Activated T-cell treated with anti-CD3 and anti-CD28 coated beads, Interleukin-2, amount 50 U/mL, for 24 hours (primary cell): ENCODE measurements at regions not wholly inside any gene's neighbourhood (a gene's known extent, or its start where the extent isn't known, plus 50 kb on each side); places are given as distances from the start of the nearest gene placed in this dataset.

Source experiments
- DNase-seq: peaks from one replicate; pipeline ENCODE4 v3.0.0-alpha.2; 2020
- H3K27ac Mint-ChIP-seq: 2 replicates; pipeline ENCODE4 v1.8.0; 2020; ENCODE audit warnings: mild to moderate bottlenecking, mixed read lengths
- H3K27me3 Mint-ChIP-seq: 2 replicates; pipeline ENCODE4 v1.8.0; 2020; ENCODE audit warnings: mixed read lengths
- H3K36me3 Mint-ChIP-seq: 2 replicates; pipeline ENCODE4 v1.8.0; 2020; ENCODE audit warnings: low read depth, mixed read lengths
- H3K4me1 Mint-ChIP-seq: 2 replicates; pipeline ENCODE4 v1.8.0; 2020; ENCODE audit warnings: low read depth, mixed read lengths
- H3K4me3 Mint-ChIP-seq: 2 replicates; pipeline ENCODE4 v1.8.0; 2020; ENCODE audit warnings: mild to moderate bottlenecking, moderate library complexity, mixed read lengths
- H3K9me3 Mint-ChIP-seq: 2 replicates; pipeline ENCODE4 v1.8.0; 2020; ENCODE audit warnings: mixed read lengths

DNA sequence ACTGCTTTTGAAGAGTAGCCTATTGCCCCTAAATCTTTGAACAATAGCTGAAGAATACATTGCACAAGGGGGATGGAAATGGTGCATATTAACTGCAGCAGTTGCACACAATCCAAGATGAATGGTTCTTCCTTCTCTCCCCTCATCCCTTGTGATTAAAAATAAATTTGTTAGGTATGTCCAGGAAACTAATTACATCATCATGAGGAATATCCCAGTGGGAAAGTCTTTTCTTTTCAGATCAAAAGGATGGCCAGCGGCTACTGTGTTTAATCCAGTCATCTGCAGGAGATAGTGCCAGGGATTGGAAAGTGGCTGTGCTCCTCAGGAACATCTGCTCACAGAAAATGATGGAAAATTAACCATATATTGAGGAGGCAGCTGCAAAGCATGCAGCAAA, 508.4 kb upstream of the SEMA6A start:
- Mint-ChIP-seq H3K4me1 (no peaks in the 10 kb centered on the region), H3K4me3 (no peak overlapping the region), H3K36me3 (no peaks in the 10 kb centered on the region), H3K9me3 (peaks cover 3% of the 10 kb centered on the region), H3K27ac (no peak overlapping the region), H3K27me3 (no peaks in the 10 kb centered on the region)
- DNase-seq: no peak

DNA sequence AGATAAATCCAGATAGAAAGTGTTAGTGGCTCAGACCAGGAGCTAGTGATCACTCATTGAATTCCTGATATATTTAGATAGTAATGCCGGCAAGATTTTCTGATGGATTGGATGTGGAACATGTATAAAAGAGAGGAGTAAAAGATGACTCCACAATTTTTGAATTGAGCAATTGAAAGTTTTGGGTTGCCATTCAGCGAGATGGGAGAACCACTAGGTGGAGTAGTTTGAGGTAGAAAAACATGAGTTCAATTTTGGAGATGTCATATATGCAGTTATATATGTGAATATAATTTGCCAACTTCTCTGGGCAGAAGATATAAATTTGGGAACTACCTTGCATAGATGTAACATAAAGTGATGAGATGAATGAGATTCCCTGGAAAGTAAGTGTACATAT, 502.5 kb upstream of the SEMA6A start:
- Mint-ChIP-seq H3K27ac (no peak overlapping the region), H3K9me3 (no peaks in the 10 kb centered on the region), H3K36me3 (no peaks in the 10 kb centered on the region), H3K4me3 (no peak overlapping the region), H3K4me1 (no peaks in the 10 kb centered on the region), H3K27me3 (no peaks in the 10 kb centered on the region)
- DNase-seq: no peak

DNA sequence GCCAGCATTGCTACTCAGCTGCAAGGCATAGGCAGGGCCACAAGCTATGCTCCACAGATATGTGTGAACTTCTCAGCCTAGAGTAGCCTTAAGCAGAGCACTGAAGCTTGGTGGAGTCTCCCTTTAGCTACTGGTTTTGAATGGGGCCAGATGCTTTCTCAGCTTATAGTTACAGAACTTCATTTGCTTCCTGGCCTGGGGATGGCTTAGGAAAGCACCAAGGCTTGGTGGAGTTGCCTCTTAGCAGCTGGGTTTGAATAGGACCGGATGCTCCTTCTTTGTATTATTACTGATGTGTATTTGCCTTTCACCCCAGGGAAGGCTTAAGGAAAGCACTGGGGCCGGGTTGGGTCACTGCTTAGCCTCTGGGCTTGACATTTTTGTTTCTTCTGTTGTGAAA, 497.8 kb upstream of the SEMA6A start:
- H3K27me3 Mint-ChIP-seq: no peaks in the 10 kb centered on the region
- DNase-seq: no peak
- peaks cover 11% of the 10 kb centered on the region for H3K9me3 Mint-ChIP-seq
- H3K4me3 Mint-ChIP-seq: no peak overlapping the region
- no peak overlapping the region for H3K27ac Mint-ChIP-seq
- H3K36me3 Mint-ChIP-seq: no peaks in the 10 kb centered on the region
- H3K4me1 Mint-ChIP-seq: no peaks in the 10 kb centered on the region

DNA sequence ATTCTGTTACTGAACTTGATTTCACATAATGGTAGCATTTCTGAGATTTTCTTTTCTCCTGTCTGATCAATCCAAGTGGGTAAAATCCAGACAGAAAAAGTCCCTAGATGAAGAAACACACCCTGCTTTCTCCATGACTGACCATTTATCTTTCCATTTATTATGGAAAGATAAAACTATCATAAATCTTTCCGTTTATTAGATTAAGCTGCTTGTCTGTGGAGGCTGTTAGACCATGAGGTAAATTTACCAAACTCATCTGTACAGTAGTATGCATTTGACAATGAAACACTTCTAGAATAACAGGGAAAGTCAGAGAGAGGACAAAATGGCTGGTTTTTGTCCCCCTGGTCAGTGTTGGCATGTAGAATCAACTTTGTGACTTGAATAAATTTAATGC, 491.2 kb upstream of the SEMA6A start:
- H3K9me3 Mint-ChIP-seq: peaks cover 3% of the 10 kb centered on the region
- no peak overlapping the region for H3K27ac Mint-ChIP-seq
- no peak for DNase-seq
- no peaks in the 10 kb centered on the region for H3K4me1 Mint-ChIP-seq
- H3K27me3 Mint-ChIP-seq: no peaks in the 10 kb centered on the region
- no peak overlapping the region for H3K4me3 Mint-ChIP-seq
- no peaks in the 10 kb centered on the region for H3K36me3 Mint-ChIP-seq

DNA sequence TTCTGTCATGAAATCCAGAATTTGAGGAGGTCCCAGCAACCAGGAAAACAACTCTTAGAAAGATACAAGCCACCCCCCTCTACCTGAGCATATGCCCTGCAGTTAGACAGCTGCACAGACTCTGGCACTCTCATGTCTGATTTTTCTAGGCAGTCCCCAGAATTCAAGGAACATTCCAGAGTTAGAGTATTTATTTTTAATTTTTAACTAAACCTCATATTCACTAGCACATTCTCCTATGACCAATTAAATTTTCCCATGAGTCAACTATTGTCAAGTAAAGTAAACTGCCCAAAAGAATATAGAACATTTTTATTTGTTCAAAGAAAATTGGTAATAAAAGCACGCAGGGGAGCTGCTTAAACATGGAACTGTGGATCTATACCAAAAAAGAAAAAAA, 490.5 kb upstream of the SEMA6A start:
- no peak for DNase-seq
- Mint-ChIP-seq H3K36me3 (no peaks in the 10 kb centered on the region), H3K4me1 (no peaks in the 10 kb centered on the region), H3K4me3 (no peak overlapping the region), H3K27me3 (no peaks in the 10 kb centered on the region), H3K27ac (no peak overlapping the region), H3K9me3 (peaks cover 3% of the 10 kb centered on the region)

DNA sequence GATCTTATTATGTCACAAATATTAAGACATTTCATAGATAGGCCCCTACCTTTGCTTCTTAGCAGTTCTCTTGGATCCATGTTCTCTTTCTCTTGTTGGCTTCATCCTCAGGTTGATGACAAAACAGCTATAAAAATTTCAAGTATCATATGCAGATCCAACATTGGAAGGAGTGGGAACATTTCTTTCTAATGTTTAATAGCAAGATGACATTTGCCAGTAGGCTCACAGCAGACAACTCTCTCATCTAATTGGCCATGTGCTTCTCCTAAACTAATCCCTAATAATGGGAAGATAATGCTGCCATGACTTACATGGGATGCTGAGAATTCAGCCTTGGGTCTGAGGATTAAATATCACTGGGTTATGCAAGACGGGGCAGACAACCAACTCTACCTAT, 485.5 kb upstream of the SEMA6A start:
- no peaks in the 10 kb centered on the region for H3K4me1 Mint-ChIP-seq
- peaks cover 2% of the 10 kb centered on the region for H3K9me3 Mint-ChIP-seq
- DNase-seq: no peak
- no peaks in the 10 kb centered on the region for H3K27me3 Mint-ChIP-seq
- H3K36me3 Mint-ChIP-seq: no peaks in the 10 kb centered on the region
- no peak overlapping the region for H3K27ac Mint-ChIP-seq
- no peak overlapping the region for H3K4me3 Mint-ChIP-seq

DNA sequence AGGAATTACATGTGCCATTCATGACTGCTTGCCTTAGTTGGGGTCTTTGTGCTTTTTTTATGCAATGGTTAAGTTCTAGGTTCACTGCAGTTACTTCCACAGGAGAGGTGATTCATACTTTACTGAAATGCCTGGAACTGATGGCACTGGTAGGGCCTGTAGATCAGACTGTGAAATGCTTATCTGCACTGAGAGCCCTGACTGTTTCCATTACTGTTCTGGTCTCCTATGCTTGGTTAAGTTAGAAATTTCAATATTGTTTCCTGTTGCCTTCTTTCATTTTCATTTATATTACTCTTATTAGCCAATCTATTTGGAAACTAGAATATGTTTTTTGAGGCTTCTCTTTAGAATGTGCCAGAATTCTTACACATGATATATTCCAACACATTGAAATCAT, 484.1 kb upstream of the SEMA6A start:
- H3K4me1 Mint-ChIP-seq: no peaks in the 10 kb centered on the region
- H3K27me3 Mint-ChIP-seq: no peaks in the 10 kb centered on the region
- no peak overlapping the region for H3K4me3 Mint-ChIP-seq
- peaks cover 2% of the 10 kb centered on the region for H3K9me3 Mint-ChIP-seq
- no peak for DNase-seq
- no peak overlapping the region for H3K27ac Mint-ChIP-seq
- no peaks in the 10 kb centered on the region for H3K36me3 Mint-ChIP-seq

DNA sequence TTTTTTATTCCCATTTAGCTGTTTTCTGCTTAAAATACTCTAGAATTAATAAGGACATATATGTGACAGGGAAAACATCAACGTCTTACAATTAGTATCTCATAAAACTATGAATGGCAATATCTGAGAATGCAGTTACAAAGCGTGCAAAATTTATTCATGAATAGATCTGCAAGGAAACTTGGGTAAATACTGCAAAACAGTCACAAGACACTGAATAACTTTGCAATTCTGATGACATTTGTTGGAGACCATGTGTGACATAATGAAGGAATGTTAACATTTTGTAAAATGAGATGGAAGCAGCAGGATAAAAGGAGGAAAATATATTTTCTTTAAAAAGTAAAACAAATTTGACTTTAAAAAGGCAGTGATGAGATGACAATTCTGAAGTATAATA, 480.9 kb upstream of the SEMA6A start:
- DNase-seq: no peak
- no peaks in the 10 kb centered on the region for H3K27me3 Mint-ChIP-seq
- no peak overlapping the region for H3K27ac Mint-ChIP-seq
- no peaks in the 10 kb centered on the region for H3K4me1 Mint-ChIP-seq
- no peak overlapping the region for H3K4me3 Mint-ChIP-seq
- peaks cover 2% of the 10 kb centered on the region for H3K9me3 Mint-ChIP-seq
- no peaks in the 10 kb centered on the region for H3K36me3 Mint-ChIP-seq

DNA sequence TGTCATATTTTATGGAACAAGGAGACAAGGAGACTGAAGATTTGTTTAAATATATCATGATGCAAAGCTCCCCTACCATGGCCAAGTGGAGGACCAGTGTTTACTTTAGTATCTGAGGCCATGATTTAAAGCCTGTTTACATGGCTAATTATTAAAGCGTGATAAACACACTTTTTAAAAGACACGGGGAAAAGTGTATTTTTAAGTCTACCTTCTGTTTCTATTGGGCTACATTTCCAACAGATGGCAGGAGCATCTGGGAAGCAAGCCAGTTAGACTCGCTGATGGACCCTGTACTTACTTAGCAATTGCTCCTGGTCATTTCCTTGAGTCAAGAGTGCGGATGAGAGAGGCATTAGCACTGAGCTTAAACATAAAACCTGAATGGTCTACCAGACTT, 480.3 kb upstream of the SEMA6A start:
- peaks cover 2% of the 10 kb centered on the region for H3K9me3 Mint-ChIP-seq
- H3K4me1 Mint-ChIP-seq: no peaks in the 10 kb centered on the region
- no peak overlapping the region for H3K27ac Mint-ChIP-seq
- no peak overlapping the region for H3K4me3 Mint-ChIP-seq
- no peak for DNase-seq
- H3K27me3 Mint-ChIP-seq: no peaks in the 10 kb centered on the region
- H3K36me3 Mint-ChIP-seq: no peaks in the 10 kb centered on the region

DNA sequence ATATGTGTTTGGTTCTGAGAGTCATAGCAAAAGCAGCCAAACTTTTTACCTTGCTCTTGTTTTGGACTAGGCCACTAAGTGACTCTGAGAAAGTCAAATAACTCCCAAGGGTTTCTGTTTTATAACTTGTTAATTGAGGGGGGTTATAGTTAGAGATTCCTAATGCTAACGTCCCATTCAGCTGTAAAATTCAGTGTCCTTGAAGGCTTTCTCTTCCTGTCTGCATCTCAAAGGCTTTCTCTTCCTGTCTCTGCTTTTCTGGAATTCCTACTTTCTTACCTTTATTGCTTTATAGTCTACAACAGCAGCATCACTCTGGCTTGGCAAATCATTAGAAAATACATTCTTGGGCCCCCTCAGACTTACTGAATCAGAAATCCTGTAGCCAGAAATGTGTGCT, 479.5 kb upstream of the SEMA6A start:
- Mint-ChIP-seq H3K9me3 (peaks cover under 1% of the 10 kb centered on the region), H3K27me3 (no peaks in the 10 kb centered on the region), H3K36me3 (no peaks in the 10 kb centered on the region), H3K4me1 (no peaks in the 10 kb centered on the region), H3K4me3 (no peak overlapping the region), H3K27ac (no peak overlapping the region)
- DNase-seq: no peak

DNA sequence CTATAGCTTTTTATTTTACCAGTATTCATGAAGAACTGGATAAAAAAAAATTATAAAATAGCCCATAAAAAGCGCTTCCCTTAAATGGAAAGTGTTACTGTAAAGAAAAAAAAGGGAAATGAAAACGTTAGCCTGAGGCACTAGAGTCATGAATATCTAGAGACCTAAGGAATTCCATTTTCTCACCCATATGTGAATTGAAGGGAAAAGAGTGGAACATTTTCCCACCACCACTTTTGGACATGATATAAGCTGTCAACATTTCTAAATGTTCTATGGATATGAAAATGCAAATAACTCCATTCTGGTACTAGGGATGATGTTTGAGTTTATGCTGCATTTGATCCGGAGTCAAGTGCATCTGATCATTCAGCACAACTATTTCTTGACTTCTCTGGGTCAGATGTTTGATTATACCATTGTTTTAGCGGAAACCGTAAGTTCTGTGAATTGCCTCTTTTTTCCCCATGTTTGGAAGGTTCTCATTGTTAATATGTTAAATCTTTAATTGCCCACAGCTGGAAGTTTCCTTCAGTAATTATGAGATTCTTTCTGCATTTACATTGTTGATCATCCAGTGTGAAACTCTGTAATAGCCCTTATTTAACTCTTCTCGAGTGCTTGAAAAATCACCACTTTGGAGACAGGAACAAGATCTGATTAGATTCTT, 467.4 kb upstream of the SEMA6A start:
- Mint-ChIP-seq H3K9me3 (no peaks in the 10 kb centered on the region), H3K27ac (no peak overlapping the region), H3K36me3 (no peaks in the 10 kb centered on the region), H3K4me3 (no peak overlapping the region), H3K4me1 (no peaks in the 10 kb centered on the region), H3K27me3 (no peaks in the 10 kb centered on the region)
- no peak for DNase-seq

DNA sequence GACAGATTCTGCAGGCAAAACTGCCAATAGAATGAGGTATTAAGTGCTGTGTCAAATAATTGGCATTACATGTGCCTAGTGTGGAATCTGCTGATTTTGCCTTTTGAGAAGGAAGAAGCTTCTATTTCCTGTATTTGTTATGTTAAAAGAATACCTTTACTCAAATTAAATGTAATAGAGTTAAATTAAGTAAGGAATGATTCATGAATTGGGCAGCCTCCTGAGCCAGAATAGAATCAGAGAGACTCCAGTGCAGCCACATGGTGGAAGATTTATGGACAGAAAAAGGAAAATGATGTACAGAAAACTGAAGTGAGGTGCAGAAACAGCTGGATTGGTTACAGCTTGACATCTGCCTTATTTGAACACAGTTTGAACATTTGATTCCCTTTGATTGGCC, 464.4 kb upstream of the SEMA6A start:
- H3K27ac Mint-ChIP-seq: no peak overlapping the region
- H3K4me3 Mint-ChIP-seq: no peak overlapping the region
- no peaks in the 10 kb centered on the region for H3K27me3 Mint-ChIP-seq
- no peak for DNase-seq
- H3K36me3 Mint-ChIP-seq: no peaks in the 10 kb centered on the region
- no peaks in the 10 kb centered on the region for H3K9me3 Mint-ChIP-seq
- H3K4me1 Mint-ChIP-seq: no peaks in the 10 kb centered on the region

DNA sequence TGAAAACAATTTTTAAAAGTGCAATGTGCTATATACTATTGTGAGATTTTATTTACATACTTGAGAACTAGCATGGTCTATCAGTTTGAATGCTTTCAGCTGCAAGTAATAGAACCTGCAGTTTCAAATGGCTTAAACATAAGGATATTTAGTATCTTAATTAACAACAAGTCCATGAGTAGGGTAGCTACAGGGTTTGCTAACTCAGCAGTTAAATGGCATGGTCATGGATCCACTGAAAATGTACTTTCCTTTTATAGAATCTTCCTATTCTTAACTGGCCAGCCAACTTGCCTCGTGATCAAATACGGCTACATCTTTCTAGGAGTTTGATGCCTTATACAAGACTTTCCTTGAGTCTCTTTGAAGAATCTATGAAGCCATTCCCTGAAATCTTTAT, 452.8 kb upstream of the SEMA6A start:
- Mint-ChIP-seq H3K27ac (no peak overlapping the region), H3K27me3 (no peaks in the 10 kb centered on the region), H3K36me3 (no peaks in the 10 kb centered on the region), H3K9me3 (no peaks in the 10 kb centered on the region), H3K4me1 (no peaks in the 10 kb centered on the region), H3K4me3 (no peak overlapping the region)
- DNase-seq: no peak

DNA sequence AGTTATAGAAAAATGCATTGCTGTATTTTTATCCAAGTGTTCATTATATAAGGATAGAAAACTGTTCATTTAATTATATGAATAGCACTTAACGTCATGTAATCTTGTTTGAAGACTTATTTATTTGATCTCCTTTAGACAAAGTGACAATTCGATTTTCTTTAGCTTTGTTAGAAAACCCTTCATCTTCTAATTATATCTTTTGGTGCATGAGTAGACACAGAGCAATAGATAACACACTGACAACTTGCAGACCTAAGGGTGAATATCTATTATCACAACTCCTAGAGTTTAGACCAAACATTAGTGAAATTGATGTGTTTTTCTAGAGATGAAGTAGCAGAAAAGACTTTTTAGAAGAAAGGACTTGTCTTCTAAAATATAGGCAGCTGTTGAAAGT, 446.4 kb upstream of the SEMA6A start:
- Mint-ChIP-seq H3K9me3 (peaks cover 2% of the 10 kb centered on the region), H3K27me3 (no peaks in the 10 kb centered on the region), H3K36me3 (no peaks in the 10 kb centered on the region), H3K27ac (no peak overlapping the region), H3K4me1 (no peaks in the 10 kb centered on the region), H3K4me3 (no peak overlapping the region)
- no peak for DNase-seq

DNA sequence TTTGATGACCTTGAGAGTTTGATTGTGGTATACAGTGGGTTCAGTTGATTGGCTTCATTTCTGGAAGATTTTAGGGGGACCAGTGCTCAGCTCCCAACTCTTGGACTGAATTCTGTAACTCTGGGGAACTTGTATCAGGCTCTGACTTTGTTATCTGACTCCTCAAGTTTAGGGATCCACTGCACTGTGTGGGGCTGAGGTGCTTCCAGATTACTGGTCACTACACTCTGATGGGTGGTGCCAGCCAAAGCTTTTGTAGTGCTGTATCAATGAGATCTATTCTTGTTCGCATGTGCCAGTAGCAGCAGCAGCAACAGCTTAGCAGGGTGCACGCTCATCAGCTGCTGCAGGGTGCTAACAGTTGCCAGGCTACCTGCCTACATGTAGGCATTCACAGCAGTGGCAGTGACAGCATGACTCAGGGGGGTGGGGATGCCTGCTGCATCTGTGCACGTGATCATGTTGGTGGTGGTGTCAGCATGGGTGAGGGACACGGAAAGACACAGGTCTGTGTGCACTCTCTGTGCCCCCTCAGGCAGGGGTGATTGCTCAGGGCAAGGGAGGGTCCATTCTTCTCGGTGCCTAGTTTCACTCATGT, 438.8 kb upstream of the SEMA6A start:
- peaks cover 10% of the 10 kb centered on the region for H3K9me3 Mint-ChIP-seq

DNA sequence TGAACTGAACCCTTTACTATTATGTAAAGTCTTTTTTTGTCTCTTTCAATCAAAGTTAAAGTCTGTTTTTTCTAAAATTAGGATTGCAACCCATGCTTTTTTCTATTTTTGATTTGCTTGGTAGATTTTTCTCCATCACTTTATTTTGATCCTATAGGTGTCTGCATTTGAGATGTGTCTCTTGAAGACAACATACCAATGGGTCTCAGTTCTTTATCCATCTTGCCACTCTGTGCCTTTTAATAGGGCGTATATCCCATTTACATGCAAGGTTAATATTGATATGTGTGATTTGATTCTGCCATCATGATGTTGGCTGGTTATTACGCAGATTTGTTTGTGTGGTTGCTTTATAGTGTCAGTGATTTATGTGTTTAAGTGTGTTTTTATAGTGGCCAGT, 436.0 kb upstream of the SEMA6A start:
- Mint-ChIP-seq H3K27ac (no peak overlapping the region), H3K4me1 (no peaks in the 10 kb centered on the region), H3K27me3 (no peaks in the 10 kb centered on the region), H3K36me3 (no peaks in the 10 kb centered on the region), H3K4me3 (no peak overlapping the region), H3K9me3 (peaks cover 8% of the 10 kb centered on the region)
- DNase-seq: no peak

More for the DNA sequence above, 438.8 kb upstream of the SEMA6A start:
- no peak overlapping the region for H3K4me3 Mint-ChIP-seq
- H3K27ac Mint-ChIP-seq: no peak overlapping the region
- H3K27me3 Mint-ChIP-seq: no peaks in the 10 kb centered on the region
- H3K36me3 Mint-ChIP-seq: no peaks in the 10 kb centered on the region
- no peak for DNase-seq
- H3K4me1 Mint-ChIP-seq: no peaks in the 10 kb centered on the region
